Omental fat pad (tissue), 3 donors: ENCODE measurements at regions not wholly inside any gene's neighbourhood (a gene's known extent, or its start where the extent isn't known, plus 50 kb on each side); places are given as distances from the start of the nearest gene placed in this dataset.

Experiments used
- ATAC-seq: fragments of 150-250 bp; one replicate; pipeline ENCODE4 v1.9.1; 2016; ENCODE audit warnings: mild to moderate bottlenecking, moderate library complexity; ENCODE audit not compliant: low FRiP score
- DNase-seq: peaks from one replicate; pipeline ENCODE4 v3.0.0-alpha.2; 2019; ENCODE audit warnings: low spot score
- TF ChIP-seq, protein P1 (sequence below), 3 donors: fragments of 450-650 bp; IDR thresholded peaks; one replicate each; pipeline ENCODE4 v1.5.1; 2016 to 2017; ENCODE audit warnings: antibody characterized with exemption in 3 of 3, mild to moderate bottlenecking in 3 of 3, moderate library complexity in 2 of 3

DNA sequence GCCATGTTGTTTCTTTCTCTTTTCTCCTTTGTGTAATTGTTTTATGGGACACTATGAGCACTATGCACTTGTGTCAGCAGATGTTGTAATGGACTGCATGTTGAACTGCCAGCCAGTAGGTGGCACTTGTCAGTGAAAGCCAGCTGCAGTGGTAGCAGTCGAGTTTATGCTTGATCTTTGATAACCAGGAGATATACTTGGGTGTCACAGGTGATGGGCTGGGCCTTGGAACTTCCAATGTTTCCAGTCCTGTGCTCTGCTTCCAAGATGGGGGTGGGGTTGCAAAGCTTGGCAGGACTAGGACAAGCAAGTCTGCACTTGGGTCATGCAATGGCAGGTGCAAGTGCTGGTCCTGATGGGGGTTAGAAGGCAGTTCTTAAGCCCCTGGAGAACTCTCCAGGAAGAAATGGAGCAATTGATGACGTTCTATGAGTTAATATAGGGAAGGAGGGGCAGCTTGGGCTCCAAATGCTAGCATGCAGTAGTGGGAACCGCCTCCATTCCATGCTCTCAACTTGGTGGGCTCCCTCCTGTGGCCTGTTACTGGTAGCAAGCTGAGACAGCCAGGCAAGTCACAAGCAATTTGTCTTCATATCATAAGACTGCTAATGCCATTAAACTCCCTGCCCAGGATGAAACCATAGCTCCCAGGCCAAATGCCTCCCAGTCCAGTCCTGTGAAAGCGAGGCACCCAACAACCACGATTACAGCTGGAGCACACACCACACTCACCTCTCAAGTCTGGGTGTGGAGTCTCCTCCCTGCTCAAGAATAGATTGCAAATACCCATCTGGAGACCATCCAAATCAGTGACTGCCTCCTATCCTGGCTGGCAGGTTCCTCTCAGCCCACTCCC, 287.2 kb downstream of the CGGBP1 start:
- DNase-seq (no peak), ATAC-seq (no peak)
- TF ChIP-seq, protein P1, sequence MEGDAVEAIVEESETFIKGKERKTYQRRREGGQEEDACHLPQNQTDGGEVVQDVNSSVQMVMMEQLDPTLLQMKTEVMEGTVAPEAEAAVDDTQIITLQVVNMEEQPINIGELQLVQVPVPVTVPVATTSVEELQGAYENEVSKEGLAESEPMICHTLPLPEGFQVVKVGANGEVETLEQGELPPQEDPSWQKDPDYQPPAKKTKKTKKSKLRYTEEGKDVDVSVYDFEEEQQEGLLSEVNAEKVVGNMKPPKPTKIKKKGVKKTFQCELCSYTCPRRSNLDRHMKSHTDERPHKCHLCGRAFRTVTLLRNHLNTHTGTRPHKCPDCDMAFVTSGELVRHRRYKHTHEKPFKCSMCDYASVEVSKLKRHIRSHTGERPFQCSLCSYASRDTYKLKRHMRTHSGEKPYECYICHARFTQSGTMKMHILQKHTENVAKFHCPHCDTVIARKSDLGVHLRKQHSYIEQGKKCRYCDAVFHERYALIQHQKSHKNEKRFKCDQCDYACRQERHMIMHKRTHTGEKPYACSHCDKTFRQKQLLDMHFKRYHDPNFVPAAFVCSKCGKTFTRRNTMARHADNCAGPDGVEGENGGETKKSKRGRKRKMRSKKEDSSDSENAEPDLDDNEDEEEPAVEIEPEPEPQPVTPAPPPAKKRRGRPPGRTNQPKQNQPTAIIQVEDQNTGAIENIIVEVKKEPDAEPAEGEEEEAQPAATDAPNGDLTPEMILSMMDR (IDR thresholded peaks at IDR 0.05): no peak

DNA sequence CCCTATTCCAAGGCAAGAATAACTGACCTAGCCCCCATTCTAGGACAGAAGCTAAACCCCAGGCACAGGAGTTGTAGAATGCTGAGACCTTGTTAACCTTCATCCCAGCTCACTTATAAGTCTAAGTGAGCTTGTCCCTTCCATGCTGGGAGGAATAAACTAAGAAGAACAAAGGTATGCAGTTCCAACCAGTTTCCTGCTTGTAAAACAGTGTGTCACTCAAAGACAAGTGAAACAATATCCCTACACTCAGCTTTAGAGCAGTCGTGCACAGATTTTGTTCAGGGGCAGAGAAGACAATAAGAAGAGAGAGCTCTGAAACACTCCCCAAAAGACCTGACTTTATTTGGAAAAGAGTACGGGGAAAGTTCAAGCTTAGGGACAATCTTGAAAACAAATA, 292.1 kb downstream of the CGGBP1 start:
- DNase-seq: no peak
- TF ChIP-seq, protein P1 (IDR thresholded peaks at IDR 0.05): no peak
- ATAC-seq: no peak

DNA sequence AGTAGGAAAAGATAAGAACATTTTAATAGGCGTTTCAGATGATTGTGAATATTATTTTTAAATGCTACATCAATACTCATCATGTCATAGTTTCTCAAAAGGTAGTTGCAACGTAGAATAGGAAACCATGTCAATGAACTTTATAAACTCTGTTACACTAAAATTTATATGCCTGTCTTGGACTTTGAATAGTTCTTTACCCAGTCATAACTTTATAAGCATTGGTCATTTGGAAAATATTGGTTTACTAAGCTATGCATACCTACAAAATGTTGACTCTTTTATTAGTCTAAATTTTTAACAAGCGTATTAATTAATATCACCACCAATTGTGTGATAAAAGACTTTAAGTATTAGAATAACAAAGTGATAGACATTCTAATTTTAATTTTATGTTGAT, 293.5 kb downstream of the CGGBP1 start:
- no peak for ATAC-seq
- TF ChIP-seq, protein P1 (IDR thresholded peaks at IDR 0.05): no peak
- no peak for DNase-seq

DNA sequence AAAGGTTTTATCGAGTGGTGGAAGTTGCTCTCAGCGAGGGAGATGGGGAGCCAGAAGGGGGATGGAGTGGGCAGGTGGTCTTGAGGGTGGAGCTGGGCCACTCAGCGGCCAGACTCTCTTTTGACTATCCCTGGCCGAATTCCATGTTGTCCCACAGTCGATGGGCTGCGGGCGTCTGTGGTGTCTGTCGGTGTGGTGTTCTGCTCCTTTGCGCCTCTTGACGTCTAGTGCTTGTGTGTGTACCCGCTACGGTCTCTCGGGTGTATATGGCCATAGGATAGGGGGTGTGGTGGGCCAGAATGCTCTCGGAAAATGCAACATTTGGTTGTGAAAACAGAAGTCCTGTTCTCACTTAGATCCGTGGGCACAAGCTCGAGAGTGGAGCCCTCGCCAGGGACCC, 297.0 kb downstream of the CGGBP1 start:
- TF ChIP-seq, protein P1 (IDR thresholded peaks at IDR 0.05): no peak
- no peak for ATAC-seq
- DNase-seq: no peak

DNA sequence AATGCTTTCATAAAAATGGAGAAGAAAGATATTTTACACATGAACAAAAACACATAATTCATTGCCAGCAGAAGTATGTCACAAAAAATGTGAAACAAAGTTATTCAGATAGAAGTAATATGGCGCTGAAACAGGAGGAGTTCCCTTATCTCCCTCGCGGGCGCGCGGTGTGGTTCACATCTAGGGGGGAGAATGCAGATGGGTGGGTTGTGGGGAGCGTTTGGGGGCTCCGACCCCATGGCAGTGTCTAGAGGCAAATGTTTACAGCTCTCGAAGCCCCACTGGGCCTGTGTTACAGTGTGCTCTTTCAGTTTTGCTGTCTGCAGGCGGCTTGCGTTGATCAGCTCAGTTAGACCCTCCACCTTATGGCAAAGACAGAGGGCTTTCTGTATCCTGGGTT, 297.5 kb downstream of the CGGBP1 start:
- ATAC-seq: no peak
- TF ChIP-seq, protein P1 (IDR thresholded peaks at IDR 0.05): no peak
- no peak for DNase-seq

DNA sequence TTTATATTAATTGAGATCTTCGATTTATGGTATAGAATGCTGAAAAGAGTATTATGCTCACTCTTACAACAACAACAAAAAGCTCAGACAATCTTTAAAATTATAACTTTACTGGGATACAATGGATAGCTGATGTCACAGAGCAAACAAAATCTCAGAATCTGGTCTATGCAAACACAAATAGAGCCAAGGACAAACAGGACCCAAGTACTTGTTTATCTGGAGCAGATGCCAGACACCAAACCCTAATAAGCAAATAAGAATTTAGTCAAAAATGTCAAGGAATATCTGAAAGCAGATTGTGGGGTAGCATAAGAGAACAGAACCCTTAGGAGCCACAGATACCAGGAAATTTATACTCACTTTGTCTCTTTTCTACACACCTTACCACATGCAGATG, 302.2 kb downstream of the CGGBP1 start:
- TF ChIP-seq, protein P1 (IDR thresholded peaks at IDR 0.05): no peak
- no peak for DNase-seq
- ATAC-seq: no peak

DNA sequence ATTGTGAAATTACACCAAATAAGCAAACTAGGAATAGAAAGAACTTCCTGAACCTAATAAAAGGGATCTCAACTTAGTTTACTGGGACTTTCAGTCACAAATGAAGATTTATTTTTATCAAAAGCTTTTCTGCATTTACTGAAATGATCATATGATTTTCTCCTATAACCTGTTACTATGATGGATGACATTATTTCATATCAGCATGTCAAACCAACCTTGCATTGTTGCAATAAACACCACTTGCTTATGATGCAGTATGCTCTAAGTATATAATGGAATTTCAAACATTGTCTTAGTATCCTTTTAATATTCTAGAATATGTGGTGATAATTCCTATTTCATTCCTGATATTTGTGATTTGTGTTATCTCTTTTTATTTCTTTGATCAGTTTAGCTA, 303.0 kb downstream of the CGGBP1 start:
- DNase-seq (no peak), ATAC-seq (no peak)
- TF ChIP-seq, protein P1 (IDR thresholded peaks at IDR 0.05): no peak
